Epidermal melanocyte (primary cell): ENCODE measurements at regions not wholly inside any gene's neighbourhood (a gene's known extent, or its start where the extent isn't known, plus 50 kb on each side); places are given as distances from the start of the nearest gene placed in this dataset.
"Not testable (repeated sequence)": the region's sequence is repeated elsewhere in the genome, so short reads cannot be mapped to it uniquely, and the experiment has no call there.

Experiments
- DNase-seq: peaks from one replicate; pipeline ENCODE4 v3.0.0; 2011; ENCODE audit warnings: low spot score; ENCODE audit not compliant: insufficient read length

GRCh38 chr11:35046681-35047080 is 92.3 kb upstream of the CD44 start:
- DNase-seq: no peak

GRCh38 chr11:35047179-35047578 is 91.8 kb upstream of the CD44 start:
- DNase-seq: no peak

- no peak for DNase-seq
These were observed 91.2 kb upstream of the CD44 start for GRCh38 chr11:35047769-35048168.

- DNase-seq: not testable (repeated sequence)
These were observed 90.6 kb upstream of the CD44 start for GRCh38 chr11:35048346-35048745.

- DNase-seq: no peak
These were observed 89.0 kb upstream of the CD44 start for GRCh38 chr11:35049859-35050531.

- DNase-seq: no peak
These were observed 88.4 kb upstream of the CD44 start for GRCh38 chr11:35050541-35050995.

- DNase-seq: no peak
These were observed 82.4 kb upstream of the CD44 start for GRCh38 chr11:35056391-35057093.

GRCh38 chr11:35057926-35058668 is 80.9 kb upstream of the CD44 start:
- DNase-seq: no peak

GRCh38 chr11:35058669-35059434 is 80.1 kb upstream of the CD44 start:
- no peak for DNase-seq

GRCh38 chr11:35061516-35062440 is 77.2 kb upstream of the CD44 start:
- no peak for DNase-seq

GRCh38 chr11:35063488-35063931 is 75.5 kb upstream of the CD44 start:
- no peak for DNase-seq

- no peak for DNase-seq
These were observed 74.7 kb upstream of the CD44 start for GRCh38 chr11:35064114-35064800.

GRCh38 chr11:35065566-35065965 is 73.4 kb upstream of the CD44 start:
- DNase-seq: no peak

- DNase-seq: no peak
These were observed 72.9 kb upstream of the CD44 start for GRCh38 chr11:35066030-35066429.

GRCh38 chr11:35066783-35067423 is 72.1 kb upstream of the CD44 start:
- DNase-seq: no peak

- no peak for DNase-seq
These were observed 67.2 kb upstream of the CD44 start for GRCh38 chr11:35071722-35072121.

GRCh38 chr11:35073691-35074419 is 65.1 kb upstream of the CD44 start:
- DNase-seq: no peak

GRCh38 chr11:35076201-35077100 is 62.5 kb upstream of the CD44 start:
- DNase-seq: no peak
